Esophagus squamous epithelium (tissue), 4 donors: ENCODE measurements at regions not wholly inside any gene's neighbourhood (a gene's known extent, or its start where the extent isn't known, plus 50 kb on each side); places are given as distances from the start of the nearest gene placed in this dataset.

ENCODE experiments used
- CTCF ChIP-seq, 6 experiments: fragments of 450-650 bp in 4 of 6; fragments of 200-600 bp in 2 of 6; sonication (generic) in 2 of 6; IDR thresholded peaks; one replicate each; pipeline ENCODE4 v1.5.1; 2016 to 2019; ENCODE audit warnings: antibody characterized with exemption in 6 of 6, mild to moderate bottlenecking in 4 of 6, moderate library complexity in 4 of 6
- POLR2A ChIP-seq, 4 donors: fragments of 450-650 bp; IDR thresholded peaks; one replicate each; pipeline ENCODE4 v1.6.1; 2017; ENCODE audit warnings: antibody characterized with exemption in 4 of 4, mild to moderate bottlenecking in 4 of 4, moderate library complexity in 3 of 4

GRCh38 chr21:19123053-19123452, 719.5 kb upstream of the TMPRSS15 start:
- TF ChIP-seq CTCF (IDR thresholded peaks at IDR 0.05) (no peak), POLR2A (IDR thresholded peaks at IDR 0.05) (no peak)
